HG03064 (cell line): ENCODE measurements at regions not wholly inside any gene's neighbourhood (a gene's known extent, or its start where the extent isn't known, plus 50 kb on each side); places are given as distances from the start of the nearest gene placed in this dataset.
"Not testable (repeated sequence)": the region's sequence is repeated elsewhere in the genome, so short reads cannot be mapped to it uniquely, and the experiment has no call there.

ENCODE experiments used
- ATAC-seq: cut with Tn5 transposase; IDR thresholded peaks from one replicate; pipeline ENCODE4 v1.9.1; 2021; ENCODE audit warnings: low read depth; ENCODE audit not compliant: unreplicated experiment

GRCh38 chr9:708551-709432, 132.7 kb upstream of the DMRT1 start:
- no peak for ATAC-seq

- ATAC-seq: no peak
These were observed 130.3 kb upstream of the DMRT1 start for GRCh38 chr9:710951-711745.

- ATAC-seq: no peak
These were observed 129.5 kb upstream of the DMRT1 start for GRCh38 chr9:711761-712553.

DNA sequence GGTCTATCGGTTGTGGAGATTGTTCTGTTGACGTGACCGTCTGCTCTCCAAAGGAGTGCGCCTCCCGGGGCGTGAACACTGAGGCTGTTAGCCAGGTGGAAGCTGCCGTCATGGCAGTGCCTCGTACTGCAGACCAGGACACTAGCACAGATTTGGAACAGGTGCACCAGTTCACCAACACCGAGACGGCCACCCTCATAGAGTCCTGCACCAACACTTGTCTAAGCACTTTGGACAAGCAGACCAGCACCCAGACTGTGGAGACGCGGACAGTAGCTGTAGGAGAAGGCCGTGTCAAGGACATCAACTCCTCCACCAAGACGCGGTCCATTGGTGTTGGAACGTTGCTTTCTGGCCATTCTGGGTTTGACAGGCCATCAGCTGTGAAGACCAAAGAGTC, 128.9 kb upstream of the DMRT1 start:
- no peak for ATAC-seq

GRCh38 chr9:713091-713490, 128.4 kb upstream of the DMRT1 start:
- ATAC-seq: no peak

DNA sequence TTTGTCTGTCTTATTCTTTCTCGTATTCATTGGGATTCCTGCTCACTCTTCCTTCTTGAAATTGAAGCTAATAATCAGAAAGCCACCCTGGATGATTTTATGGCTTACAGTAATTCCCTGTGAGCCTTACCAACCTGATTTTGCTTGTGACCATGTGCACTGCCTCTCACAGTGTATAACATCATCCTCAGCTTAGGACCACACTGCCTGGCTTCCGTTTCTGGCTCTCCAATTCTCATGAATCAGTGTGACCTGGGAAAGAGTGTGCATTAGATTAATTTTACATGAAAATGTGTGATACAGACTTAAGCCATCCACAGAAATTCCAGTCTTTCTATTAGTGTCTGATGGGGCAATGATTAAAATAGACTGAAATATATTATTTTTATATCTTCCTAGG, 126.8 kb upstream of the DMRT1 start:
- ATAC-seq: no peak

- ATAC-seq: no peak
These were observed 126.2 kb upstream of the DMRT1 start for GRCh38 chr9:715300-715699.

- ATAC-seq: no peak
These were observed 125.6 kb upstream of the DMRT1 start for GRCh38 chr9:715743-716400.

- ATAC-seq: no peak
These were observed 123.8 kb upstream of the DMRT1 start for GRCh38 chr9:717722-718121.

GRCh38 chr9:720239-720881, 121.1 kb upstream of the DMRT1 start:
- no peak for ATAC-seq

DNA sequence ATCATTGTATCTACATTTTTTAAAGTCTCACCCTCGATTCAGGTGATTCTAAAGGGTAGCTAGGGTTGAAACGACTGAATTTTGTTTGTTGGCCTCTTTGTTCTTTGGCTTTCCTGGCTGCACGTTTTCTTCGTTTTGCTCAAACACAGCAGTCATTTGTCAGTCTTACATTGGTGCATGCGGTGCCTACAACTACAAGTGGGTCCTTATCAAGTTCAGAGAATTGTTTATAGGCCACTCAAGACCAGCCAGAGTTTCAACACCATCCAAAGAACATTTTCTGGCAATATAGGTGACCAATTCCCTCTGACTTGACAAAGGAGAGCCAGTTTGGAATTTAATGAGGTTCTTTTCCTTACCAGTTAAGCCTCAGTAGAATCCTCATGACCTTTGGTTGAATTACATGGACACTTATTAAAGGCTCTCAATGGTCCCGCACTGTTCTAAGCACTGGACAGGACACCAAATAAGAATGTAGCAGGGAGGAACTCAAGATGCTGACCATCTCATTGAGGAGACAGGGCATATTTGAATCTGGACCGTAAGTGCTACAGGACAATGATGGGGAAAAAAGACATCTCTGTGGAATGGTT, 119.0 kb upstream of the DMRT1 start:
- ATAC-seq: no peak

DNA sequence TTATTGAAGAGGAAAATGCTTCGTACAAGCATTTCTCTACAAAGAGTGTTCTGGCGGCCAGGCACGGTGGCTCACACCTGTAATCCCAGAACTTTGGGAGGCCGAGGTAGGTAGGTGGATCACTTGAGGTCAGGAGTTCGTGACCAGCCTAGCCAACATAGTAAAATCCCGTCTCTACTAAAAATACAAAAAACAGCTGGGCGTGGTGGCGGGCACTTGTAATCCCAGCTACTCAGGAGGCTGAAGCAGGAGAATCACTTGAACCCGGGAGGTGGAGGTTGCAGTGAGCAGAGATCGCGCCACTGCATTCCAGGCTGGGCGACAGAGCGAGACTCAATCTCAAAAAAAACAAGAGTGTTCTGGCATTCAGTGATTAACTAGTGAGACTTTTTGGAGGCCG, 117.0 kb upstream of the DMRT1 start:
- not testable (repeated sequence) for ATAC-seq

GRCh38 chr9:726005-726404, 115.5 kb upstream of the DMRT1 start:
- no peak for ATAC-seq

- no peak for ATAC-seq
These were observed 113.7 kb upstream of the DMRT1 start for GRCh38 chr9:727767-728166.

DNA sequence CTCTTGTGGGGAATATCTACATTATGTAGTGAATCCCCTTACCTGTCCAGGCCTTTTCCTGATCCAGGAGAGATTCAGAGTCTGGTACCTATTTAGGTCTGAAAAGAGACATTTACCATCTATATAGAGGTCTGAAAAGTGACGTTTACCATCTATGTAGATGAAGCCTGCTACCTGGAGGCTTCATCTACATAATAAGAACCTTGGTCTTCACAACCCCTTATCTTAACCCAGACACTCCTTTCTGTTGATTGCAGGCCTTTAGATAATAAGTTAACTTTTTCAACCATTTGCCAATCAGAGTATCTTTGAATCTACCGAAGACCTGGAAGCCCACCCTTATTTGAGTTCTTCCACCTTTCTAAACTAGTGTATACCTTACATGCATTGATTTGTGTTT, 113.0 kb upstream of the DMRT1 start:
- ATAC-seq: no peak

DNA sequence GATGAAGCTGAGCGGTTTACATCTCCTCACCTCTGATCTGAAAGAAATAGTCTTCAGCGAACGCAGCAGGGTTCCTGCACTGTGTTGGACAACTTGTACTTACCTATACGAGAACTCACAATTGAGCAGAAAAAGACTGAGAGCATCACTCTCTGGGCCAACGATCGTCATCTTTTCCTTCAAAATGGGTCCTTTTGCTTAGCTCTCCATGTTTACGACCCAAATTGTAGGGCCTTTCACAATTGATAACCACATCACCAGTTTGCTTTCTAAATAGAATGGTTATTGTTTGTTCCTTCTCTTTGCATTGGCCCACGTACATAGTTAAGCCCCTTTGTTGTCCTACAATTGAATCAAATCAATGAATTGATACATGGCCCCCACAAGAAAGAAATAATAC, 110.0 kb upstream of the DMRT1 start:
- no peak for ATAC-seq

GRCh38 chr9:734831-735511, 106.5 kb upstream of the DMRT1 start:
- ATAC-seq: no peak

- no peak for ATAC-seq
These were observed 103.9 kb upstream of the DMRT1 start for GRCh38 chr9:737400-738120.
